ENCODE measurements at regions not wholly inside any gene's neighbourhood (a gene's known extent, or its start where the extent isn't known, plus 50 kb on each side); places are given as distances from the start of the nearest gene placed in this dataset.

GRCh38 chr20:57893366-57893999, 183.7 kb upstream of the PMEPA1 start:
- Histone ChIP-seq H3K27me3 (ENCODE audit: control insufficient read depth, insufficient read depth, low read length) (no peaks in the 10 kb centered on the region), H3K4me3 (ENCODE audit: low read length) (no peak overlapping the region), H3K27ac (ENCODE audit: low read length) (no peak overlapping the region), H3K4me1 (ENCODE audit: control insufficient read depth, insufficient read depth, low read length) (no peaks in the 10 kb centered on the region), H3K36me3 (ENCODE audit: control insufficient read depth, insufficient read depth, low read length) (no peaks in the 10 kb centered on the region), H3K9me3 (ENCODE audit: control insufficient read depth, insufficient read depth, low read length) (no peaks in the 10 kb centered on the region)
- intact Hi-C loops (cut with micrococcal nuclease): no loop called here
- Mint-ChIP-seq H3K4me1 (no peaks in the 10 kb centered on the region), H3K4me3 (no peak overlapping the region), H3K27ac (no peak overlapping the region), H3K9me3 (no peaks in the 10 kb centered on the region), H3K36me3 (no peaks in the 10 kb centered on the region), H3K27me3 (ENCODE audit: low read depth in 2 of 2) (peaks cover 8 to 10% of the 10 kb centered on the region in 2 donors)
- ATAC-seq (no peak), DNase-seq (no peak)
- 86% methylated on average over 16 of the region's 16 CpGs for WGBS (ENCODE audit: insufficient coverage)
- TF ChIP-seq, protein P1, sequence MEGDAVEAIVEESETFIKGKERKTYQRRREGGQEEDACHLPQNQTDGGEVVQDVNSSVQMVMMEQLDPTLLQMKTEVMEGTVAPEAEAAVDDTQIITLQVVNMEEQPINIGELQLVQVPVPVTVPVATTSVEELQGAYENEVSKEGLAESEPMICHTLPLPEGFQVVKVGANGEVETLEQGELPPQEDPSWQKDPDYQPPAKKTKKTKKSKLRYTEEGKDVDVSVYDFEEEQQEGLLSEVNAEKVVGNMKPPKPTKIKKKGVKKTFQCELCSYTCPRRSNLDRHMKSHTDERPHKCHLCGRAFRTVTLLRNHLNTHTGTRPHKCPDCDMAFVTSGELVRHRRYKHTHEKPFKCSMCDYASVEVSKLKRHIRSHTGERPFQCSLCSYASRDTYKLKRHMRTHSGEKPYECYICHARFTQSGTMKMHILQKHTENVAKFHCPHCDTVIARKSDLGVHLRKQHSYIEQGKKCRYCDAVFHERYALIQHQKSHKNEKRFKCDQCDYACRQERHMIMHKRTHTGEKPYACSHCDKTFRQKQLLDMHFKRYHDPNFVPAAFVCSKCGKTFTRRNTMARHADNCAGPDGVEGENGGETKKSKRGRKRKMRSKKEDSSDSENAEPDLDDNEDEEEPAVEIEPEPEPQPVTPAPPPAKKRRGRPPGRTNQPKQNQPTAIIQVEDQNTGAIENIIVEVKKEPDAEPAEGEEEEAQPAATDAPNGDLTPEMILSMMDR (IDR thresholded peaks at IDR 0.05): no peak

- Mint-ChIP-seq H3K9me3 (no peaks in the 10 kb centered on the region), H3K27ac (no peak overlapping the region), H3K27me3 (ENCODE audit: low read depth in 2 of 2) (peaks cover 15 to 20% of the 10 kb centered on the region in 2 donors), H3K4me3 (no peak overlapping the region), H3K4me1 (no peaks in the 10 kb centered on the region), H3K36me3 (no peaks in the 10 kb centered on the region)
- no peaks in the 10 kb centered on the region for H3K4me1 ChIP-seq (ENCODE audit: control insufficient read depth, insufficient read depth, low read length)
- H3K9me3 ChIP-seq (ENCODE audit: control insufficient read depth, insufficient read depth, low read length): no peaks in the 10 kb centered on the region
- DNase-seq (no peak), ATAC-seq (no peak)
- no peaks in the 10 kb centered on the region for H3K27me3 ChIP-seq (ENCODE audit: control insufficient read depth, insufficient read depth, low read length)
- H3K27ac ChIP-seq (ENCODE audit: low read length): no peak overlapping the region
- no peak overlapping the region for H3K4me3 ChIP-seq (ENCODE audit: low read length)
- TF ChIP-seq, protein P1 (IDR thresholded peaks at IDR 0.05): no peak
- 89% methylated on average over 10 of the region's 10 CpGs for WGBS (ENCODE audit: insufficient coverage)
- no peaks in the 10 kb centered on the region for H3K36me3 ChIP-seq (ENCODE audit: control insufficient read depth, insufficient read depth, low read length)
- intact Hi-C loops (cut with micrococcal nuclease): no loop called here
Measured at GRCh38 chr20:57892471-57892870, 182.7 kb upstream of the PMEPA1 start.

- peaks cover 15 to 29% of the 10 kb centered on the region in 2 donors for H3K27me3 Mint-ChIP-seq (ENCODE audit: low read depth in 2 of 2)
- DNase-seq (no peak), ATAC-seq (no peak)
- no peaks in the 10 kb centered on the region for H3K36me3 Mint-ChIP-seq
- Histone ChIP-seq H3K27me3 (ENCODE audit: control insufficient read depth, insufficient read depth, low read length) (no peaks in the 10 kb centered on the region), H3K27ac (ENCODE audit: low read length) (no peak overlapping the region), H3K4me1 (ENCODE audit: control insufficient read depth, insufficient read depth, low read length) (no peaks in the 10 kb centered on the region), H3K9me3 (ENCODE audit: control insufficient read depth, insufficient read depth, low read length) (no peaks in the 10 kb centered on the region), H3K36me3 (ENCODE audit: control insufficient read depth, insufficient read depth, low read length) (no peaks in the 10 kb centered on the region), H3K4me3 (ENCODE audit: low read length) (no peak overlapping the region)
- intact Hi-C loops (cut with micrococcal nuclease): no loop called here
- H3K4me1 Mint-ChIP-seq: no peaks in the 10 kb centered on the region
- 71% methylated on average over 5 of the region's 5 CpGs for WGBS (ENCODE audit: insufficient coverage)
- H3K27ac Mint-ChIP-seq: no peak overlapping the region
- no peaks in the 10 kb centered on the region for H3K9me3 Mint-ChIP-seq
- TF ChIP-seq, protein P1 (IDR thresholded peaks at IDR 0.05): no peak
- no peak overlapping the region for H3K4me3 Mint-ChIP-seq
Measured at GRCh38 chr20:57891014-57891413, 181.2 kb upstream of the PMEPA1 start.

DNA sequence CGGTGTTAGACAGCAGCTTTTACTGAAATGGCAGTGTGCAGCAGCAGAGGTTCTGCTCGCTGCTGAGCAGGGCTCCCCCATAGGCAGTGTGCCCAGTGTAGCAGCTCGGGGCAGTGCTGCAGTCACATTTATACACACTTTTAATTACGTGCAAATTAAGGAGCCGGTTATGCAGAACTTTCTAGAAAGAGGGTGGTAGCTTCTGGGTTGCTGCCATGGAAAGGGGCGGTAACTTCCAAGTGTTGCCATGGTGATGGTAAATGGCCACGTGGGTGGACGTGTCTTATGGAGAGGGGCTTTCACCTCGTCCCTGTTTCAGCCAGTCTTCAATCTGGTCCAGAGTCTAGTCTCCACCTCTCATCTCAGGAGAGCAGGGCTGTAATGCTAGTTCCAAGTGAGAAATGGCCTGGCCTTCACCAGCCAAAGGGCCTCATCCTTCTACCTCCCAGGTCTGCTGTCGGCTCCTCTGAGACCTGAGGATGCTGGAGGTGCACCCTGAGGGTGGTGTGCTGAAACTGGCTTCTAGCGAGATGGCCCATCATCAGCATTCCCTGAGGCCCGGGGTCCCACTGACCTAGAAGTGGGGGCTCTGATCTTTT, 180.5 kb upstream of the PMEPA1 start:
- Mint-ChIP-seq H3K27ac (no peak overlapping the region), H3K36me3 (no peaks in the 10 kb centered on the region), H3K4me3 (no peak overlapping the region), H3K27me3 (ENCODE audit: low read depth in 2 of 2) (peaks cover 15 to 29% of the 10 kb centered on the region in 2 donors), H3K9me3 (no peaks in the 10 kb centered on the region), H3K4me1 (no peaks in the 10 kb centered on the region)
- Histone ChIP-seq H3K4me3 (ENCODE audit: low read length) (no peak overlapping the region), H3K27me3 (ENCODE audit: control insufficient read depth, insufficient read depth, low read length) (no peaks in the 10 kb centered on the region), H3K27ac (ENCODE audit: low read length) (no peak overlapping the region), H3K36me3 (ENCODE audit: control insufficient read depth, insufficient read depth, low read length) (no peaks in the 10 kb centered on the region), H3K4me1 (ENCODE audit: control insufficient read depth, insufficient read depth, low read length) (no peaks in the 10 kb centered on the region), H3K9me3 (ENCODE audit: control insufficient read depth, insufficient read depth, low read length) (no peaks in the 10 kb centered on the region)
- DNase-seq (no peak), ATAC-seq (no peak)
- intact Hi-C loops (cut with micrococcal nuclease): no loop called here
- TF ChIP-seq, protein P1 (IDR thresholded peaks at IDR 0.05): no peak
- WGBS (ENCODE audit: insufficient coverage): 91% methylated on average over 11 of the region's 12 CpGs

Measured in natural killer cell (primary cell).